ENCODE measurements at regions not wholly inside any gene's neighbourhood (a gene's known extent, or its start where the extent isn't known, plus 50 kb on each side); places are given as distances from the start of the nearest gene placed in this dataset.

DNA sequence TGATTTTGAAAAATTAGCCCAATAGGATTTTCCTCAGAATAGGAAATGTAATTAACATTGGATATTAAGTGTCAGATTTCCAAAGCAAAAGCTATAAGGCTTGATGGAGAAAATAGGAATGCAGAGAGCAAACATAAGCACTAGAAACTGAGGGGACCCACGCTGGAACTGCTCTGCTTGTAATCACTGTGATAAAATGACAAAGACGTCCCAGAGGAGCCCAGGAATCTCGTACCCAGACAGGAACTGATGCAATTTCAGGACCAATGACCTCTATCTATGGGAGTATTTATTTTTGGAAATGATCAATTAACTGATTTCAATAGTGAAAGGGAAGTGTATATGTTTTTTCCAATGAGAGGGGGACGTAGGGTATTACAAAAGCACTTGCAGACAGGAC is 714.5 kb upstream of the WWC1 start:
- H3K9me3 ChIP-seq (ENCODE audit: low read length): no peaks in the 10 kb centered on the region
- TF ChIP-seq EP300 (conservative IDR thresholded peaks at IDR 0.05; ENCODE audit: poor library complexity, severe bottlenecking): no peak
- TF ChIP-seq TAF1 (IDR thresholded peaks at IDR 0.05; ENCODE audit: low read depth): no peak
- no peak for TF ChIP-seq RAD21 (conservative IDR thresholded peaks at IDR 0.05)
- no peak for TF ChIP-seq POLR2AphosphoS5 (IDR thresholded peaks at IDR 0.05)
- TF ChIP-seq, protein P1, sequence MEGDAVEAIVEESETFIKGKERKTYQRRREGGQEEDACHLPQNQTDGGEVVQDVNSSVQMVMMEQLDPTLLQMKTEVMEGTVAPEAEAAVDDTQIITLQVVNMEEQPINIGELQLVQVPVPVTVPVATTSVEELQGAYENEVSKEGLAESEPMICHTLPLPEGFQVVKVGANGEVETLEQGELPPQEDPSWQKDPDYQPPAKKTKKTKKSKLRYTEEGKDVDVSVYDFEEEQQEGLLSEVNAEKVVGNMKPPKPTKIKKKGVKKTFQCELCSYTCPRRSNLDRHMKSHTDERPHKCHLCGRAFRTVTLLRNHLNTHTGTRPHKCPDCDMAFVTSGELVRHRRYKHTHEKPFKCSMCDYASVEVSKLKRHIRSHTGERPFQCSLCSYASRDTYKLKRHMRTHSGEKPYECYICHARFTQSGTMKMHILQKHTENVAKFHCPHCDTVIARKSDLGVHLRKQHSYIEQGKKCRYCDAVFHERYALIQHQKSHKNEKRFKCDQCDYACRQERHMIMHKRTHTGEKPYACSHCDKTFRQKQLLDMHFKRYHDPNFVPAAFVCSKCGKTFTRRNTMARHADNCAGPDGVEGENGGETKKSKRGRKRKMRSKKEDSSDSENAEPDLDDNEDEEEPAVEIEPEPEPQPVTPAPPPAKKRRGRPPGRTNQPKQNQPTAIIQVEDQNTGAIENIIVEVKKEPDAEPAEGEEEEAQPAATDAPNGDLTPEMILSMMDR (IDR thresholded peaks at IDR 0.05; ENCODE audit: poor library complexity, severe bottlenecking): no peak
- TF ChIP-seq, protein P2, sequence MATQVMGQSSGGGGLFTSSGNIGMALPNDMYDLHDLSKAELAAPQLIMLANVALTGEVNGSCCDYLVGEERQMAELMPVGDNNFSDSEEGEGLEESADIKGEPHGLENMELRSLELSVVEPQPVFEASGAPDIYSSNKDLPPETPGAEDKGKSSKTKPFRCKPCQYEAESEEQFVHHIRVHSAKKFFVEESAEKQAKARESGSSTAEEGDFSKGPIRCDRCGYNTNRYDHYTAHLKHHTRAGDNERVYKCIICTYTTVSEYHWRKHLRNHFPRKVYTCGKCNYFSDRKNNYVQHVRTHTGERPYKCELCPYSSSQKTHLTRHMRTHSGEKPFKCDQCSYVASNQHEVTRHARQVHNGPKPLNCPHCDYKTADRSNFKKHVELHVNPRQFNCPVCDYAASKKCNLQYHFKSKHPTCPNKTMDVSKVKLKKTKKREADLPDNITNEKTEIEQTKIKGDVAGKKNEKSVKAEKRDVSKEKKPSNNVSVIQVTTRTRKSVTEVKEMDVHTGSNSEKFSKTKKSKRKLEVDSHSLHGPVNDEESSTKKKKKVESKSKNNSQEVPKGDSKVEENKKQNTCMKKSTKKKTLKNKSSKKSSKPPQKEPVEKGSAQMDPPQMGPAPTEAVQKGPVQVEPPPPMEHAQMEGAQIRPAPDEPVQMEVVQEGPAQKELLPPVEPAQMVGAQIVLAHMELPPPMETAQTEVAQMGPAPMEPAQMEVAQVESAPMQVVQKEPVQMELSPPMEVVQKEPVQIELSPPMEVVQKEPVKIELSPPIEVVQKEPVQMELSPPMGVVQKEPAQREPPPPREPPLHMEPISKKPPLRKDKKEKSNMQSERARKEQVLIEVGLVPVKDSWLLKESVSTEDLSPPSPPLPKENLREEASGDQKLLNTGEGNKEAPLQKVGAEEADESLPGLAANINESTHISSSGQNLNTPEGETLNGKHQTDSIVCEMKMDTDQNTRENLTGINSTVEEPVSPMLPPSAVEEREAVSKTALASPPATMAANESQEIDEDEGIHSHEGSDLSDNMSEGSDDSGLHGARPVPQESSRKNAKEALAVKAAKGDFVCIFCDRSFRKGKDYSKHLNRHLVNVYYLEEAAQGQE (IDR thresholded peaks at IDR 0.05; ENCODE audit: borderline replicate concordance): no peak
- no peak for TF ChIP-seq EZH2 (IDR thresholded peaks at IDR 0.05; ENCODE audit: borderline replicate concordance, insufficient read depth, low read length, poor library complexity, severe bottlenecking)
- TF ChIP-seq SMC3 (conservative IDR thresholded peaks at IDR 0.05; ENCODE audit: poor library complexity): no peak
- TF ChIP-seq MXI1 (conservative IDR thresholded peaks at IDR 0.05; ENCODE audit: poor library complexity, severe bottlenecking): no peak
- no peaks in the 10 kb centered on the region for H3K36me3 ChIP-seq (ENCODE audit: insufficient read depth, low read length)
- H4K20me1 ChIP-seq (ENCODE audit: insufficient read depth): no peaks in the 10 kb centered on the region
- H3K27ac ChIP-seq (ENCODE audit: low read length): no peak overlapping the region
- H3K27me3 ChIP-seq (ENCODE audit: insufficient read depth, low read depth, low read length): peaks cover 6% of the 10 kb centered on the region
- H3K4me3 ChIP-seq (ENCODE audit: low read length): peak overlapping the region; percentile 66
- no peaks in the 10 kb centered on the region for H3F3A ChIP-seq (ENCODE audit: insufficient read depth, low read length, poor library complexity, severe bottlenecking)
- H3K79me2 ChIP-seq (replicated peaks; ENCODE audit: insufficient read depth, low read length): peaks cover 29% of the 10 kb centered on the region
- no peak overlapping the region for H3K9ac ChIP-seq (ENCODE audit: low read length)
- H3K4me2 ChIP-seq (ENCODE audit: low read length): peak overlapping the region; percentile 16
- no peak overlapping the region for H2AFZ ChIP-seq (ENCODE audit: low read depth, low read length)
- no peaks in the 10 kb centered on the region for H3K9me2 ChIP-seq (ENCODE audit: insufficient read depth, low read length)

DNA sequence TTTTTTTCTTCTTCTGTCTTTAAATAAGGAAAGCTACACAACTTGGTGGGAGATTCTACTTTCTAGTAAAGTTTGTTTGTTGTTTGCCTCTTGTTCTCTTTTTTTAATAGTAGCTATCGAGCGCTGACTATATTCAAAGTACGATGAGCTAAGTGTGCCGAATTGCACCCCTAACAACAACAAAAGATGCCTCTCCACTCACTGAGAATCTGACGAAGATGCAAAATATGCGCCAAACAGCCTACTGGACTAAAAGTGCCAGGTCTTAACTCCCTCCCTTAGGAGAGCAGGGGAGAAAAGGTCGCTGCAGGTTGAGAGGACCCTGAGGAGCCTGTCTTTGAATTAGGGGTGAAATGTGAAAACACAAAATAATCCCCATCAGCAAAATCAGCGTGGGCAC is 713.8 kb upstream of the WWC1 start:
- no peak overlapping the region for H3K4me3 ChIP-seq (ENCODE audit: low read length)
- H3K9me2 ChIP-seq (ENCODE audit: insufficient read depth, low read length): no peaks in the 10 kb centered on the region
- H2AFZ ChIP-seq (ENCODE audit: low read depth, low read length): no peak overlapping the region
- H4K20me1 ChIP-seq (ENCODE audit: insufficient read depth): no peaks in the 10 kb centered on the region
- no peak overlapping the region for H3K4me2 ChIP-seq (ENCODE audit: low read length)
- TF ChIP-seq RAD21 (conservative IDR thresholded peaks at IDR 0.05) (no peak), POLR2AphosphoS5 (IDR thresholded peaks at IDR 0.05) (no peak), MXI1 (conservative IDR thresholded peaks at IDR 0.05; ENCODE audit: poor library complexity, severe bottlenecking) (no peak), SMC3 (conservative IDR thresholded peaks at IDR 0.05; ENCODE audit: poor library complexity) (no peak), EP300 (conservative IDR thresholded peaks at IDR 0.05; ENCODE audit: poor library complexity, severe bottlenecking) (no peak), EZH2 (IDR thresholded peaks at IDR 0.05; ENCODE audit: borderline replicate concordance, insufficient read depth, low read length, poor library complexity, severe bottlenecking) (no peak), TAF1 (IDR thresholded peaks at IDR 0.05; ENCODE audit: low read depth) (no peak)
- TF ChIP-seq, protein P2 (IDR thresholded peaks at IDR 0.05; ENCODE audit: borderline replicate concordance): no peak
- TF ChIP-seq, protein P1 (IDR thresholded peaks at IDR 0.05; ENCODE audit: poor library complexity, severe bottlenecking): no peak
- no peak overlapping the region for H3K9ac ChIP-seq (ENCODE audit: low read length)
- H3K79me2 ChIP-seq (replicated peaks; ENCODE audit: insufficient read depth, low read length): peaks cover 29% of the 10 kb centered on the region
- no peak overlapping the region for H3K27ac ChIP-seq (ENCODE audit: low read length)
- no peaks in the 10 kb centered on the region for H3K36me3 ChIP-seq (ENCODE audit: insufficient read depth, low read length)
- H3K27me3 ChIP-seq (ENCODE audit: insufficient read depth, low read depth, low read length): peaks cover 6% of the 10 kb centered on the region
- no peaks in the 10 kb centered on the region for H3F3A ChIP-seq (ENCODE audit: insufficient read depth, low read length, poor library complexity, severe bottlenecking)
- H3K9me3 ChIP-seq (ENCODE audit: low read length): no peaks in the 10 kb centered on the region
